NCI-H1092 treated with DMSO at 0.1 percent for 48 hours (cell line): ENCODE measurements at regions not wholly inside any gene's neighbourhood (a gene's known extent, or its start where the extent isn't known, plus 50 kb on each side); places are given as distances from the start of the nearest gene placed in this dataset.

Experiments used
- DNase-seq: peaks from one replicate; lab custom pipeline; 2025; lab: John Stamatoyannopoulos, UW

- DNase-seq: no peak
Measured at GRCh38 chr2:220619525-220620220, 952.4 kb downstream of the EPHA4 start.

- DNase-seq: no peak
Measured at GRCh38 chr2:220626603-220627002, 945.5 kb downstream of the EPHA4 start.

GRCh38 chr2:220628252-220628651 is 943.9 kb downstream of the EPHA4 start:
- DNase-seq: no peak

GRCh38 chr2:220641137-220641536 is 931.0 kb downstream of the EPHA4 start:
- no peak for DNase-seq

- no peak for DNase-seq
Measured at GRCh38 chr2:220646424-220646823, 925.7 kb downstream of the EPHA4 start.

- no peak for DNase-seq
Measured at GRCh38 chr2:220648628-220649027, 923.5 kb downstream of the EPHA4 start.

- no peak for DNase-seq
Measured at GRCh38 chr2:220653776-220654175, 918.3 kb downstream of the EPHA4 start.

GRCh38 chr2:220654322-220654721 is 917.8 kb downstream of the EPHA4 start:
- DNase-seq: no peak

GRCh38 chr2:220660277-220661145 is 911.6 kb downstream of the EPHA4 start:
- no peak for DNase-seq

GRCh38 chr2:220662431-220662830 is 909.7 kb downstream of the EPHA4 start:
- DNase-seq: no peak

- DNase-seq: no peak
Measured at GRCh38 chr2:220663065-220663464, 909.0 kb downstream of the EPHA4 start.

- no peak for DNase-seq
Measured at GRCh38 chr2:220664272-220665107, 907.6 kb downstream of the EPHA4 start.

GRCh38 chr2:220665108-220665471 is 907.0 kb downstream of the EPHA4 start:
- DNase-seq: peak; percentile 74

GRCh38 chr2:220669324-220669723 is 902.8 kb downstream of the EPHA4 start:
- DNase-seq: no peak

GRCh38 chr2:220670511-220670910 is 901.6 kb downstream of the EPHA4 start:
- peak; percentile 48 for DNase-seq

- no peak for DNase-seq
Measured at GRCh38 chr2:220673151-220673874, 898.8 kb downstream of the EPHA4 start.

- DNase-seq: no peak
Measured at GRCh38 chr2:220674033-220674432, 898.1 kb downstream of the EPHA4 start.

GRCh38 chr2:220676695-220677094 is 895.4 kb downstream of the EPHA4 start:
- DNase-seq: no peak

GRCh38 chr2:220678943-220679342 is 893.2 kb downstream of the EPHA4 start:
- no peak for DNase-seq

GRCh38 chr2:220682616-220683015 is 889.5 kb downstream of the EPHA4 start:
- DNase-seq: no peak

- DNase-seq: no peak
Measured at GRCh38 chr2:220684099-220684498, 888.0 kb downstream of the EPHA4 start.
